Kidney (tissue), 13 donors: ENCODE measurements at regions not wholly inside any gene's neighbourhood (a gene's known extent, or its start where the extent isn't known, plus 50 kb on each side); places are given as distances from the start of the nearest gene placed in this dataset.

ENCODE experiments used
- DNase-seq, 5 donors: peaks; one replicate each; pipeline ENCODE4 v3.0.0-alpha.2; 2013 to 2020
- FAIRE-seq: peaks from 2 replicates; lab custom pipeline; 2012; peaks lifted over from hg19 to GRCh38; lab: Jason Lieb, UNC
- H3K27ac ChIP-seq, 2 donors: one replicate each; pipeline ENCODE4 v1.7.0; 2013; ENCODE audit warnings: low read depth in 2 of 2, low read length in 2 of 2, inconsistent platforms in 1 of 2
- H3K27me3 ChIP-seq: one replicate; pipeline ENCODE4 v1.7.1; 2013; ENCODE audit warnings: low read length, inconsistent platforms; ENCODE audit not compliant: control insufficient read depth, insufficient read depth
- H3K36me3 ChIP-seq, 3 donors: one replicate each; pipeline versions ENCODE4 v1.7.0 to v1.7.1; 2013; ENCODE audit warnings: low read length in 3 of 3, control low read depth in 1 of 3, inconsistent platforms in 1 of 3; ENCODE audit not compliant: insufficient read depth in 3 of 3, control insufficient read depth in 2 of 3
- H3K4me1 ChIP-seq, 3 donors: one replicate each; pipeline versions ENCODE4 v1.7.0 to v1.7.1; 2013; ENCODE audit warnings: low read length in 3 of 3, inconsistent platforms in 1 of 3, low read depth in 1 of 3; ENCODE audit not compliant: control insufficient read depth in 2 of 3, insufficient read depth in 2 of 3
- H3K4me3 ChIP-seq, 3 donors: one replicate each; pipeline versions ENCODE4 v1.7.0 to v1.8.1; 2013; ENCODE audit warnings: low read length in 3 of 3, control low read depth in 1 of 3, inconsistent platforms in 1 of 3
- H3K9ac ChIP-seq, 3 donors: one replicate each; pipeline versions ENCODE4 v1.7.0 to v1.7.1; 2013; ENCODE audit warnings: low read length in 3 of 3, control low read depth in 1 of 3, inconsistent platforms in 1 of 3
- H3K9me3 ChIP-seq, 3 donors: one replicate each; pipeline versions ENCODE4 v1.7.0 to v1.7.1; 2013; ENCODE audit warnings: low read length in 3 of 3, control low read depth in 1 of 3, inconsistent platforms in 1 of 3; ENCODE audit not compliant: control insufficient read depth in 2 of 3, insufficient read depth in 1 of 3
- CTCF ChIP-seq: IDR thresholded peaks from 3 replicates; pipeline ENCODE4 v1.5.1; 2012; ENCODE audit warnings: mild to moderate bottlenecking, moderate library complexity, borderline replicate concordance; ENCODE audit not compliant: insufficient read depth; ENCODE audit errors: extremely low read depth
- intact Hi-C: fragments of 100-400 bp; cut with DNase I; formaldehyde crosslinking; loops from one replicate; pipeline ENCODE4 v1.11.1; 2022
- donor health status: control.
- donor health status: control.
- donor health status: control.
- donor health status: control.
- donor health status: control.
- donor health status: DM: yes; HTN: yes; CAD: no.
- donor health status: Normal renal cell carcinoma (clear cell type).

GRCh38 chr9:81532251-81532650 is 157.1 kb downstream of the TLE1 start:
- DNase-seq (no peak), FAIRE-seq (no peak)
- Histone ChIP-seq H3K36me3 (no peaks in the 10 kb centered on the region), H3K4me3 (no peak overlapping the region), H3K27me3 (no peaks in the 10 kb centered on the region), H3K27ac (no peak overlapping the region), H3K9me3 (no peaks in the 10 kb centered on the region), H3K4me1 (no peaks in the 10 kb centered on the region), H3K9ac (no peak overlapping the region)
- TF ChIP-seq CTCF = no peak
- intact Hi-C loops = no loop called here

- Histone ChIP-seq H3K27ac (no peak overlapping the region), H3K27me3 (no peaks in the 10 kb centered on the region), H3K9me3 (no peaks in the 10 kb centered on the region), H3K4me1 (no peaks in the 10 kb centered on the region), H3K4me3 (no peak overlapping the region), H3K36me3 (no peaks in the 10 kb centered on the region), H3K9ac (no peak overlapping the region)
- no peak for FAIRE-seq
- DNase-seq = no peak
- TF ChIP-seq CTCF = no peak
- intact Hi-C loops = no loop called here
These were observed 157.8 kb downstream of the TLE1 start for GRCh38 chr9:81531511-81531910.

- Histone ChIP-seq H3K36me3 (no peaks in the 10 kb centered on the region), H3K27ac (no peak overlapping the region), H3K9me3 (no peaks in the 10 kb centered on the region), H3K27me3 (no peaks in the 10 kb centered on the region), H3K9ac (no peak overlapping the region), H3K4me1 (no peaks in the 10 kb centered on the region), H3K4me3 (no peak overlapping the region)
- FAIRE-seq (no peak), DNase-seq (no peak)
- intact Hi-C loops = no loop called here
- no peak for TF ChIP-seq CTCF
These were observed 158.5 kb downstream of the TLE1 start for GRCh38 chr9:81530846-81531245.

- H3K9ac ChIP-seq = no peak overlapping the region
- no peak overlapping the region for H3K4me3 ChIP-seq
- intact Hi-C loops = no loop called here
- FAIRE-seq (no peak), DNase-seq (no peak)
- TF ChIP-seq CTCF = no peak
- H3K9me3 ChIP-seq = no peaks in the 10 kb centered on the region
- no peaks in the 10 kb centered on the region for H3K27me3 ChIP-seq
- no peaks in the 10 kb centered on the region for H3K36me3 ChIP-seq
- no peak overlapping the region for H3K27ac ChIP-seq
- H3K4me1 ChIP-seq = no peaks in the 10 kb centered on the region
These were observed 159.0 kb downstream of the TLE1 start for GRCh38 chr9:81530310-81530810.
